ENCODE measurements at regions not wholly inside any gene's neighbourhood (a gene's known extent, or its start where the extent isn't known, plus 50 kb on each side); places are given as distances from the start of the nearest gene placed in this dataset.

DNA sequence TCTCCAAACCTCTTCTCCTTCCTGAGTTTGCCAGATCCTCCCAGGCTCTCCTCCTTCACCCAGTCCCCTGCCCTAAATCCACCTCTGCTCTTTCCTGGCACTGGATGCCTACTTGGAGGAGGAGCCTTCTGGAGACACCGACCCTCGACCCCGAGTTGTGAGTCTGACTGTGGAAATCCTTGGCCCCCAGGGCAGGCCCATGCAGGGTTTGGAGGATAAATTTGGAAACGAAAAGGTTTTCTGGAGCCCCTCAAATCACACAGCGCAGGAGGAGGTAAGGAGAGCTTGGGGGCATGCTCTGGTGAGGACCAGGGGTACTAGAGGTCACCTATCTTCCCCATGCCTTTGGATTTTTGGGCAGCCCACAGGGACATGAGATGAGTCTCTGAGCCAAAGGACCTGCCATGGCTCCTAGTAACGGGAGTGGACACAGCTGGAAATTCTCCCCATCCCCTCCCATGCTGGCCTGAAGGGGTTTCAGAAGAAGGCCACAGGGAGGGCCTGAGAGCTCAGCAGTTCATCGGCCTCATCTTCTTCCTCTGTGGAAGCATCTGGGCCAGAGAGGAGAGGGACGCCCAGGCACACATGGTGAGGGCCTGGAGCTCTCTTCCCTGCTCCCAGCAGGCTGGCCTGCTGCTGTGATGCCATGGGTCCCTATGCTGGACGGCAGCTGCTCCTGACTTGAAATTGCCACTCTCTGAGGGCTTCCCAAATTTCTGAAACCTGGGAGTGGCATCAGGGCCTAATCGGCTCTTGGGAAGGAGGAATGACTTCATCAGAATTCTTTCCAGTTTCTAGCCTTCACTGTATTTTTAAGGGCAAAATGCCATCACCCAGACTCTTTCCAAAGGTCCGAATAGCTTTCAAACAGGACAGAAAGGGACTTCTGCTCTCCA lies 68.6 kb upstream of the ITGA11 start:
- no peak for DNase-seq (ENCODE audit: low spot score)

DNA sequence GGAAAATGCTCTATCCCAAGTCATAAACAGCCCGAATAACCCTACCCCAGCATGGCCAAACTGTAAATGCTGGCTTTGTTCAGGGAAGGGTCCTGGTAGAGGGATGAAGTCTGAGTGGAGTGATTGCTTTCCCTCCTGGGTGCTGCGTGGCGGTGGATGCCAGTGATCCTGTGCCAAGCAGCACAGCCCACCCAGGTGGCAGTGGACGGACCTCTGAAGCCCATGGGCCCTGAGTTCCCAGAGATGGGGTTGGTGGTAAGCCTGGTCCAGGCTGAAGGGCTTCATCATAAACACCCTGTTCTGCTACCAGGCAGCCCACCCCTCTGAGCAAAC lies 69.3 kb upstream of the ITGA11 start:
- DNase-seq (ENCODE audit: low spot score): no peak

DNA sequence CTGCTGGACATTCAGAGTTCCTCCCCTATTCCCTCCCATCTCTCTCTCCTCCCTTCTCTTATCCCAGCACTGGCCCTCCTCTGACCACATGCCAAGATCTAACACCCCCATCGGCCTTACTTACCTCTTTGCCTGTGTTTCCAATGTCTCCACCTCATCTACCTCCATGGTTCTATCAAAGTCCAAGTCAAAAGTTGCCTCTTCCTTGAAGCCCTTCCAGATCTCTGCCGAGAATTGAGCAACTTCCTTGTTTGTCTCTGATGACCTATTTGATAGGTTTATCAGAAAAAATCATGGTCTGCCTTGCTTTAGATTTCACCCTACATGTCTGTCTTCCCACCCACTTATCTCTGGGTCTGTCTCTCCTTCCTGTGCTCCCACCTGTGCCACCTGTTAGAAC lies 69.7 kb upstream of the ITGA11 start:
- no peak for DNase-seq (ENCODE audit: low spot score)

DNA sequence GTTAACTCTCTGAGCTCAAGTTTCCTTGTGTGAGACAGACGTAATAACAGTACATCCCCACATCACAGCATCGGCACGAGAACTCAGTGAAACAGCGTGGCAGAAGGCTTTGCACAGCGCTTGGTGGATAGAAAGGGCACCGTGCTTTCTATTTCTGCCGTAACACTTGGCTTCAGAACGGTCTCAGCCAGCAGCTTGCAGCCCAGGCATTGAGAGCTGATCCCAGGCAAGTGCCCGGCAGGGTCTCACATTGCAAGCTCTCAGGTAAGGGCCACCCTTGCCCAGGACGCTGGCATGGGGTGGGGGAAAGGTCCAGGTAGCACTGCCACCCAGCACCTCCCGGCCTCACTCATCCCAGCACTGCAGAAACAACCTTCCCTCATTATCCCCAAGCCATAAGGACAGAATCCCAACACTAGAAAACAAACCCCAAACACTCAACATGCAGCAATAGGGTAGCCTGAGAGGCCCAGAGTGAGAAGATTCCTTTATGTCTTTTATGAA lies 70.5 kb upstream of the ITGA11 start:
- DNase-seq (ENCODE audit: low spot score): no peak

DNA sequence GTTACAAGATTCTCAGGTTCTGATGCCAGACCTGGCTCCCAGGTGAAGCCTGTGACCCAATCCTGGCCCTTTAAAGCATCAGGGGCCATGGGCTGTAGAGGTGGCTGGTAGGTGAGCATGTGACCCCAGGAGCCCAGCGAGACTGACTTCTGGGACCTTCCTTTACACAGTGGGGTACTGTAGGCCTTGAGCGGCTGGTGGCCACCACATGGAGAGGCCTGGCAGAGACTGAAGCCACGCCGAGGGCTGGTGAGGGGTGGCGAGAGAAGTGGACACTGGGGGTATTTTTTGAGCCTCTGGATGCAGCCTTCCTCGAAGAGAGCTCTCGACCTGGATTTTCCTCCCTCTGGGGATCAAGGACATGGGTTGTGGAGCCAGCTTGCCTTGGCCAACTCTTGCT lies 71.2 kb upstream of the ITGA11 start:
- no peak for DNase-seq (ENCODE audit: low spot score)

DNA sequence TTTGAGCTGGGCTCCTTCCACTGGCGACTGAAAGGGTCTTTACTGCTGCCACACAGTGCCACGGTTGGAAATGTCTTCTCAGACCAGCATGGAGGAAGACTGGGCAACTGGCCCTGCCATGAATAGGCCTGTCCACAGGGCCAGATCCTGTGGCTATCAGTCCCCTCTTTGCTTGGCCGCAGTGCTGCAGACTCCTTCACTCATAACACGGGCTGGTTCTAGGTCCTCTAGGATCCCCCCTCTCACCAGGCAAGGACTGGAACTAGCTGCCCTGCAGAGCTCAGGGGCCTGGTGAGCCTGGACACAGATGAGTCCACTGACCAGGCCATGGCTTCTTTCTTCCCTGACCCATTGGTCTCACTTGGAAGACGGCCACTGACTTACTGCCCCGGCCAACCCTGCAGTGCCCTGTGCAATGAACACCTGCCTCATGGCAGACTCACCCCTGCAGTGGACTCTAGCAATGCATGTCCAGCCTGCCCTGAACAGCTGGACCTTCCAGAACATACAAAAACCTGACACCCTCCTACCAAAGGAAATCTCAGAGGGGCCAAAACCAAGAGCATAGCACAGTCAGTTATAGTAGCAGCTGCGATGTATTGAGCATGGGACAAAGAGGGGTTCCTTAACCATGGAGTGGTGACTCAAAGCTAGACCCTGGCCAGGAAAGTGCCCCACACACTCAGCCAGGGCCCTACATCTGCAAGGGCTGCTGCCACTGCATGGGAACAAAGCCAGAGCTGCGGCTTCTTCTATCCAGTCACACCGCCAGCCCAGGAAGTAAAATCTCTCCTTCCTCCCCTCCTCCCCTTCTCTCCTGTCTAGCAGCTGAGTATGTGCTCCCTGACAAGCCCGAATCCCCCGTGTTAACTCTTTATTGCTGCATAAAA lies 72.1 kb upstream of the ITGA11 start:
- no peak for DNase-seq (ENCODE audit: low spot score)

DNA sequence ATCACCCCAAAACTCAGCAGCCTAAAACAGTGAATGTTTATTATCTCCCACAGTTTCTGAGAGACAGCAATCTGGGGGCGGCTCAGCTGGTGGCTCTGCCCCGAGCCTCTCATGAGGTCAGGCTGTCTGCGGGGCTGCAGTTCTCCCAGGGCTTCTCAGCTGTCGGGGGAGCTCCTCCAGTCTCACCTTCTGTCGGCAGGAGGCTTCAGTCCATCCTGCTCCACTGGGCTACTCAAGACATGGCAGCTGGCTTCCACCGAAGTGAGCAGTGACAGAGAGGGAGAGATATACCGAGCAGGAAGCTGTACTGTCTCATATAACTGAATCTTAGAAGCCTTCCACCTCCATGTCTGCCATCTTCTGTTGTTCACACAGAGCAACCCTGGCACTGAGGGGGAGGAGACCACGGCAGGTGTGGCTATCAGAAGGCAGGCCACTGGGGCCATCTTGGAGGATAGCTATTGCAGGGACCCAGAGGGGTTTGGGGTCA lies 72.8 kb upstream of the ITGA11 start:
- no peak for DNase-seq (ENCODE audit: low spot score)

DNA sequence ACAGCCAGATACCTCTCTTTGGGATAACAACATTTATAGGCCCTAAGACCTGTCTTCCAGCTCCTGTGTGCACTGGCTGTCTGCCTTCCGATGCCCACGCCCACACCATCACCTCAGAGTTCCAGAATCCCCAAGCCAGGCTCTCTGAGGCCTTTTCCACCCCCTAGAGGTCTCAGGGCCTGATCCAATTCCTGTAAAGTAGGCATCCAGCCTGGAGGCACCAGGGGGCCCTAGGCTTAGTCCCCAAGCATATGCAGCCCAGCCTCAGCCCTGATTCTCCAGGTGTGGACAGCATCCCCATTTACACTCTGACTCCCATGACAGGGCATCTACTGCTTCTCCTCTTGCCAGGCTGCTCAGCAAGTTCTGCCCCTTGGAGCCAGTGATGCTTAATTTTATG lies 72.7 kb upstream of the CORO2B start:
- DNase-seq (ENCODE audit: low spot score): no peak

DNA sequence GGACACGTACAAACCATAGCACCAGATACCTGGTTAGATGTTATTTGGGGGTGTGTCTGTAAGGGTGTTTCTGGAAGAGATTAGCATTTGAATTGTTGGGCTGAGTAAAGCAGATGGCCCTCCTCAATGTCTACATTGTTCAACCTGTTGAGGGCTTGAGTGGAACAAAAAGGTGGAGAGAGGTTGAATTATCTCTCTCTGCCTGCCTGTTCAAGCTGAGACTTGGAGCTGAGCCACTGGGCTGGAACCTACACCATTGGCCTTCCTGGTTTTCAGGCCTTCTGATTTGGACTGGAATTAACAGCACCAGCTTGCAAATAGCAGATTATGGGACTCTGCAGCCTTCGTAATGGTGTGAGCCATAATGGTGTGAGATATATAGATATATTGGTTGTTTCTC lies 71.3 kb upstream of the CORO2B start:
- no peak for DNase-seq (ENCODE audit: low spot score)

DNA sequence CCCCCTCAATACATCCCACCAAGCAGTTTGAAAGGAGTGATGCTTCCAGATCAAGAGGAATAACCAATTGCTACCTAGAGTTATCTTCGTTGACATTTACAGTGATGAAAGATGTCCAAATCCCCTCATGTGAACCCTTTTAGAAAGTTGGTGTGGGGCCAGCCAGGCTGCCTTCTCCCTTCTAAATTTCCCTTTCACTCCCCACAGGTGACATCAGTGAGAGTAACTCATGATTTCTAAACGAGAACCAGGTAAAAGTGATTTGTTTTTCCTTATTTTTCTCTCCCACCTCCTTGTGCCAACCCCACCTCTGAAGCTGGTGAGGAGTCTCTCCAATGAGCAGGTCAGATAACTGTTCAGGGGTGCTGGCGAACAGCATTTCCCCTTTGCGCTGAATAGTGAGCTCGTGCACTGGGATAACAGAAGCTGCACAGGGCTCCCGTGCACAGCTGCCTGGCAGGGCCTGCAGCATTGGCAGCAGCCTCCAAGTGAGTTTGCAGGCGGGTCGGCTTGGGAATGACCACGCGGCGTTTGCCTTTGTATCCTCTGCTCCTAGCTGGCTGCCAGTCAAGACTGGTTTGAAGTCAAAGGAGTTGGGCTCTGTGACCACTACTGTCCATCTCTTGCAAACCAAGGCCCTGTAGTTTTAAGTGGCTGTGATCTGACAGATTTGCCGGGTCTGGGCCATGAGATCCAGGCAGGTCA lies 70.2 kb upstream of the CORO2B start:
- DNase-seq (ENCODE audit: low spot score): no peak

DNA sequence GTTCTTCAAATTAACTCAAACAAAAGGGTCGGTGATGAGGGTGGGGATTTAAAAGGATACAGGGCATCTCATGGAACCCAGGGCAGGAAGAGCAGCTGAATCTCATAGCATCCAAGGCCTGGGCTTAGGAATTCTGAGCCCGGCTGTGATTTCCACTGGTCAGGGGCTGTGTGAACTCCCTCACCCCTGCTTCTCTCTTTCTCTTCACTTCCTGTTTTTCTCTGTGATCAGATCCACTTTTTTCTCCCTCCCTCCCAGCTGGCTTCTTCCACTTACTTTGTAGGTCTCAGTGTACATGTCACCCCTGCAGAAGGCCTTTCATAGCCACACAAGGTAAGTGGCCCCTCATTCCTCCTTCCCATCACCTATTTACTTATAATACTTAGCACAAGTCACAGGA lies 68.2 kb upstream of the CORO2B start:
- DNase-seq (ENCODE audit: low spot score): no peak

DNA sequence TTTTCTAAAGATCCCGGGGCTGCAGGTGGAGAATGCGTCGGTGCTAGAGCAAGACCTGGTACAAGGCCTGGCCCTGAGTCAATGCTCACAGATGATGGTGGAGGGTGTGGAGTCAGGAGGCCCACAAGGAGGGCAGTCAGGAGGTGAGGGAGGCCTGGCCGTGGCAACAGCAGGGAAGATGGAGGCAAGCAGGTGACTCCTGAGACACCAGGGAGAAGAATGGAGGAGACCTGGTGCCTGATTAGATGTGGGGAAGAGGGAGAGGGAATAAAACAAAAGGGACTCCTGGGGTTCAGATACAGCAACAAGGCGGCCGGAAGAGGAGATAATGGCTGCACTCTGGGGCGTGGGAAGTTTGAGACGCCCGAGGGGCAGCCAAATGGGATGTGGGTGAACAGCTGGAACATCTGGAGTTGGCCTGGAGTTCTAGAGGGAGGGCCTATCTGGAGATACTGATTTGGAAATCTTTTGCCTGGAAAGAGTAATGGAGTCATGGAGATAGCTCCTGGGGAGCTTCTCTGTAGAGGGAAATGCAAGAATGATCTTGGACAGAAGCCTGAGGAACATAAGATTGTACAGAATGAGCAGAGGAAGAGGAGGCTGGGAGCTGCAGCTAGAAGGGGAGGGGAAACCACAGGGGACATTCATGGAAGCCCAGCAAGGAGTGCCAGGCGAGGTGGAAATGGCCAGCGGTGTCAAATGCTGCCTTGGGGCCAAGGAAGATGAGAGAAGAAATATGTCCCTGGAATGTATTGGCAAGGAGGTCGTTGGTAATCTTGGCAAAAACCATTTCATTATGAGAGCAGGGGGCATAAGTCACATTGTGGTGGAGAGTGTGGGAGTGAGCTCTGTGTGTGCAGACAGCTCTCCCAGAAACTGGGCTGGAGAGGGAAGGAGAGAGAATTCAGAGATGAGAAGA lies 67.5 kb upstream of the CORO2B start:
- no peak for DNase-seq (ENCODE audit: low spot score)

DNA sequence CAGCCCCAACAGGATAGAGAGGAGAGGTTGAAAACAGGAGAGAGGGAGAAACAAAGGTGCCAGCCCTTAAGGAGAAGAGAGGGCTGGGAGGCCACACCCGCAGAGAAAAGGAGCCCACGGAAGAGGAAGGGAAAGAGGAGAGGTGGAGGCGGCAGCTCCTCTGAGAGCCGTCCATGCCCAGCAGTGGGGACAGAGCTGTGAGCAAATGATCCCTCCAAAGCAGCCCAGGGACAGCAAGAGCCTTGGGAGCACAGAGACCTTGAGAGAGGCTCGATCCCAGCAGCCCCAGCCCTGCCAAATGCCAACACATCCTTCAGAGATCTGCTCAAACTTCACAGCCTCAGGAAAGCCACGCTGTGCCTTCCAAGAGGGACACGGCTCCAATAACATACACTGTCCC lies 66.7 kb upstream of the CORO2B start:
- DNase-seq (ENCODE audit: low spot score): no peak

DNA sequence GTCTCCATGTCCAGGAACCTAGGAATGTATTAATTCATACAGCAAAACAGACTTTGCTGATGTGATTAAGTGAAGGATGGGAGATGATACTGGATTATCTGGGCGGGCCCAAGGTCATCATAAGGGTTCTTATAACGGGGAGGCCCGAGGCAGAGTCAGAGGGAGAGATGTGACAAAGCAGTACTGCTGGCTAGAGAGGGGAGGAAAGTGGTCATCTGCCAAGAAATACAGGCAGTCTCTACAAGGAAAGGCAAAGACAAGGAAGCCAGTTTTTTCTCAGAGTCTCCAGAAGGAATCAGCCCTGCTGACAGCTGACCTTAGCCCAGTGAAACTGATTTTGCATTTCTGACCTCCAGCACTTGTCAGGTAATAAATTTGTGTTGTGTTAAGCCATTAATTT lies 66.2 kb upstream of the CORO2B start:
- no peak for DNase-seq (ENCODE audit: low spot score)

DNA sequence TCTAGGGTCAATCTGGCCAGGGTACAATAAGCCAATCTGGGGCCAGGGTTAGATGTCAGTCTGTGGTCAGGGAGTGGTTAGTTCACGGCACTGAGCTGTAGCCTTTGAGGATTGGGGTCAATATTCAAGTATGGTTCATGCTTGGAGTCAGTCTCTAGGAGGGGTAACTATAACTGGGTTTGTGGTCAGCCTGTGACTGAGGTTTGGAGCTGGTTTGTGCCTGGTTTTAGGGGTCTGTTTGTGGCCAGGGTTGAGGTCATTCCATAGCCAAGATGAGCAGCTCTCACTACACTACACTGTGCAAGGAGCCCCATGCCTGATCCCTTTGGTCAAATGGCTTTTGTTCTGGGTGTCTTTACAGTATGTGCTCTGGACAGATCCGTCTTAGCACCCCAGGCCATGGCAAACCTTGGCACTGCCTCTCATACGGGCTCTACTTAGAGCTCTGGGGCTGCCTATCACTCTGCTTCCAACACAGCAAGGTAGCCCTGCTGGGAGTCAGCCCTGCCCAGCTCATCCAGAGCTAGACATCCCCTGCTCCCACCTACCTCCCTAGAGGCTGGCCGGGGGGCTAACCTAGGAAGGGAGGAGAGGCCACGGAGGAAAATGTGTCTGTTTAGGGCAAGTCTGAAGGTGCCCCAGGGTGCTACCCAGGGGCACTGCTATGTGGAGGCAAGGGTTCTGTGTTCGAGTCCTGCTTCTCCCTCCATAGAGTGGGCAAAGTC lies 63.3 kb upstream of the CORO2B start:
- no peak for DNase-seq (ENCODE audit: low spot score)

DNA sequence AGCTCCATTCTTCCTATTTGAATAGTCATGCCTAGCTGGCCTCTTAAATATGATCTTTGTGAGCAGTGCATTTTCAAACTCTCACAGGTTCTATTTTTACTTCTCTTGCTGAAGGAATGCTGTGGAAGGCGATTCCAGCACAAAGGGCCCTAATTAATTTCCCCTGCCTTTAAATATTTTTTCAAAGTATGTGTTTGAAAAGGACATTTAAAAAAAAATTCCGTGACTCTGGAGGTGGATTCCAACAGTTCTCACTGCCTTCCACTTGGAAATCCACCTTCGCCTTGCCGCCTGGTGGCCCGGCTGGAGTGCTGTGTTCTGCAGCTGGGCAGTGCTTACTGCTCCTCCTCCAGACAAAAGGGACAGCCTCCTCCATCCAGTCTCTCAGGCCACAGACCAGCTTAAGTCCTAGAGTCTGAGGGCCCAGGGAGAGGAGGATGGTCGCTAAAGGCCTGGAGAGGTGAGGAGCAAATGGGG lies 61.5 kb upstream of the CORO2B start:
- DNase-seq (ENCODE audit: low spot score): no peak

DNA sequence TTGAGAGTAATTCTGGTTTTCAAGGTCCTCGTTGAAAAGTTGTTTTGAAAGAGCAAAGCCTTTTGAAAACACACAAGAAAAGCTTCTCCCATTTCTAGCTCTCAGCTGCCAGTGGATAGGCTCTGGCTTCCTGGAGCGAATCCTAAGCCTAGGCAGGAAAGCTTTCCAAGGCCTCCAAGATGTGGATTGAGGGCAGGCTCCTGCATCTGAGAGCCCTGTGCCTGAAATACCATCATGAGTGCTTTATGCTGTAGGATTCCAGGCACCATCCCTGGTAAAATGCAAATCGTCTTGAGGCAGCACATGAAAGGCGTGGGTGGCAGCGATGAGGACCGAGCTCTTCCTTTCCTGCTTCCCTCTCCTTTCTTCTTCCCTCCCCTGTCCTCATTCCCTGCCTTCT lies 60.7 kb upstream of the CORO2B start:
- no peak for DNase-seq (ENCODE audit: low spot score)

DNA sequence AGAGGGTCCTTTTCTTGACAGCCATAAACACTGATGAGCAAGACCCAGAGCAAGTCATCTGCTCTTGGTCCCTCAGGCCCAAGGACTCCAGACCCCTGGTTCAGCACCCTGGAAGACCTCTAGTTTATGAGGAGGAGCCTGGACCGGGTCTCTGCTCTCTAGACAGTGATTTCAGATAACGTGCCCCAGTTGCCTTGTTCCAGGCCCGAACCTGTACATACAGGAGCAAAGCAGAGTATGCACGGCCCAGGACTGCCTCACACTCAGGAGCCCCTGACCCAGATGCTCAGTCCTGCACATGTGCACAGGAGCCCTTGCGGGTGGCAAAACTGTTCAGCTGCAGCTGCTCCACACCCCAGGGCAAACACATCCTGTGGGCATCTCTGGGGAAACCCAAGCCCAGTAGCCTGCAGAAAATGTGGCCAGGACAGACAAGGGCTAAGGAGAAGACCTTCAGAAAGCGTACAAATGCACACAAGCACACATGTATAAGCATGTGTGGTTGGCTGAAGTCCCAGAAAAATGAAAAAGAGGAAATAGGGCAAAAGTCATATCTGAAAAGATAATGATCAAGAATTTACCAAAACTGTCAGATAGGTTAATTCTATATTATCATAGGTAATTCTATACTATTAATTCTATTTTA lies 59.9 kb upstream of the CORO2B start:
- DNase-seq (ENCODE audit: low spot score): no peak

DNA sequence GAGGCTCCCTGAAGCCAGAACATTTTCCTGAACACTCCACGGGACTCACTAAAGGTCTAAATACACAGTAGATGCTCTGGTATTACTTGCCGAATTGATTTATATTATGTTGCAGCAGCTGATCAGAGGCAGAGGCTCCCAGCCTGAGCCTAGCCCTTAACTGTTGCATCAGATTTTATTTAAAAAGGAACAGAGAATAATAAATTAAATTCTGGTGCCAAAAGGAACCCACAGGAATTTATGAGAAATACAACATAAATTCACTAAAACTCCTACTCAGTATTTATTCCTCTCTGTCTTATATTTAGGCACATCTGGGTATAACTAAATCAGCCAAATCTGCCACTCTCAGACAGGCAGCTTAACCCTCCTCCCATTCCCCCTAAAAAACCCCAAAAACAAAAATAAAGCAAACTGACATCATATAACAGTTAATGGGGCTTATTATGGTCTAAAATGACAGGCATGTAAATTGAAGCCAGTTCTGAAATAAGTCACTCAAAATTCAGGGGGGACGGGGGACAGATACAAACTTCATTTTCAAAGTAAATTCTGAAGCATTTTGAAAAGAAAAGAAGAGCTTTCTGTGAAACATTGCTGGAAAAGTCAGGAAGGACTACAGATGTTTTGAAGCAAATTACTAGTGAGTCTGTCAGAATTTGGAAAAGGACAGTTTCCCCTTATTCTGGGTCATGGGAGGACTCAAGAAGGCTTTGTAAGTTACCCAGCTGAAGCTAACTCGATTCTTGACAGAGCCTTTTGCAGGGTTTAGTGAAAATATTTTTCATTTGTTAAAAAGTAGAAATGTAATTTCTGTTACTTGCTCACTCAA lies 53.8 kb upstream of the CORO2B start:
- no peak for DNase-seq (ENCODE audit: low spot score)

Measured in RKO (cell line).